Thyroid gland (tissue), 4 donors: ENCODE measurements at regions not wholly inside any gene's neighbourhood (a gene's known extent, or its start where the extent isn't known, plus 50 kb on each side); places are given as distances from the start of the nearest gene placed in this dataset.

Experiments
- POLR2A ChIP-seq, 2 donors: fragments of 450-650 bp; IDR thresholded peaks; one replicate each; pipeline ENCODE4 v1.6.1; 2017; ENCODE audit warnings: antibody characterized with exemption in 2 of 2, mild to moderate bottlenecking in 2 of 2, moderate library complexity in 1 of 2
- TF ChIP-seq, protein P1 (sequence below), 6 experiments: fragments of 200-600 bp in 3 of 6; fragments of 450-650 bp in 3 of 6; sonication (generic) in 3 of 6; IDR thresholded peaks; one replicate each; pipeline ENCODE4 v1.5.1; 2016 to 2019; ENCODE audit warnings: antibody characterized with exemption in 6 of 6, mild to moderate bottlenecking in 2 of 6, inconsistent platforms in 1 of 6, moderate library complexity in 1 of 6

- TF ChIP-seq, protein P1, sequence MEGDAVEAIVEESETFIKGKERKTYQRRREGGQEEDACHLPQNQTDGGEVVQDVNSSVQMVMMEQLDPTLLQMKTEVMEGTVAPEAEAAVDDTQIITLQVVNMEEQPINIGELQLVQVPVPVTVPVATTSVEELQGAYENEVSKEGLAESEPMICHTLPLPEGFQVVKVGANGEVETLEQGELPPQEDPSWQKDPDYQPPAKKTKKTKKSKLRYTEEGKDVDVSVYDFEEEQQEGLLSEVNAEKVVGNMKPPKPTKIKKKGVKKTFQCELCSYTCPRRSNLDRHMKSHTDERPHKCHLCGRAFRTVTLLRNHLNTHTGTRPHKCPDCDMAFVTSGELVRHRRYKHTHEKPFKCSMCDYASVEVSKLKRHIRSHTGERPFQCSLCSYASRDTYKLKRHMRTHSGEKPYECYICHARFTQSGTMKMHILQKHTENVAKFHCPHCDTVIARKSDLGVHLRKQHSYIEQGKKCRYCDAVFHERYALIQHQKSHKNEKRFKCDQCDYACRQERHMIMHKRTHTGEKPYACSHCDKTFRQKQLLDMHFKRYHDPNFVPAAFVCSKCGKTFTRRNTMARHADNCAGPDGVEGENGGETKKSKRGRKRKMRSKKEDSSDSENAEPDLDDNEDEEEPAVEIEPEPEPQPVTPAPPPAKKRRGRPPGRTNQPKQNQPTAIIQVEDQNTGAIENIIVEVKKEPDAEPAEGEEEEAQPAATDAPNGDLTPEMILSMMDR (IDR thresholded peaks at IDR 0.05) = no peak
- TF ChIP-seq POLR2A (IDR thresholded peaks at IDR 0.05) = no peak
These were observed 403.3 kb downstream of the ZIC3 start for GRCh38 chrX:137969191-137969590.
